GM12878 (cell line): ENCODE measurements at regions not wholly inside any gene's neighbourhood (a gene's known extent, or its start where the extent isn't known, plus 50 kb on each side); places are given as distances from the start of the nearest gene placed in this dataset.

ENCODE experiments used
- ATAC-seq: fragments of 200-7000 bp; cut with Tn5 transposase; 3 replicates; pipeline ENCODE4 v1.9.1; 2020; ENCODE audit warnings: mild to moderate bottlenecking, moderate library complexity
- BruUV-seq: library from RNA; stranded (reverse); fragments of 400-500 nt; replicated peaks from 2 replicates; lab custom pipeline; 2021; lab: Mats Ljungman, UMichigan
- CTCF ChIA-PET: fragments of 300-600 bp; sonication (Branson Sonifier 250); formaldehyde crosslinking; extraction: SDS; loops from one replicate; lab custom pipeline; 2021; ENCODE audit warnings: inconsistent platforms; lab: Yijun Ruan, JAX
- POLR2A ChIA-PET: fragments of 350-600 bp; formaldehyde crosslinking; extraction: SDS; loops from one replicate; lab custom pipeline; 2021; ENCODE audit warnings: inconsistent platforms; lab: Charles Lee
- RAD21 ChIA-PET: fragments of 300-600 bp; sonication (Branson Sonifier 250); formaldehyde crosslinking; loops from one replicate; lab custom pipeline; 2023; ENCODE audit warnings: antibody characterized with exemption; ENCODE audit not compliant: unreplicated experiment; lab: Charles Lee
- SMC1A ChIA-PET: fragments of 300-600 bp; sonication (Branson Sonifier 250); formaldehyde crosslinking; loops from one replicate; lab custom pipeline; 2023; ENCODE audit not compliant: unreplicated experiment, uncharacterized antibody; lab: Charles Lee
- DNase-seq: peaks from one replicate; pipeline ENCODE4 v3.0.0-alpha.2; 2011; ENCODE audit warnings: low read depth, low spot score
- FAIRE-seq: peaks from 3 replicates; lab custom pipeline; 2011; peaks lifted over from hg19 to GRCh38; lab: Jason Lieb, UNC
- H2AFZ ChIP-seq: 2 replicates; pipeline ENCODE4 v1.6.0; 2011; ENCODE audit warnings: low read depth, low read length, control low read depth; ENCODE audit not compliant: control insufficient read depth
- H3K27ac ChIP-seq: 2 replicates; pipeline ENCODE4 v1.5.1; 2011; ENCODE audit warnings: control low read depth; ENCODE audit not compliant: control insufficient read depth, insufficient read depth
- H3K27me3 ChIP-seq, 2 experiments: replicated peaks in 1 of 2; 2 replicates each; pipeline versions ENCODE4 v1.6.0 to v1.6.1; 2011; ENCODE audit warnings: low read length in 1 of 2; ENCODE audit not compliant: control insufficient read depth in 2 of 2, insufficient read depth in 2 of 2
- H3K36me3 ChIP-seq, 2 experiments: 2 replicates each; pipeline ENCODE4 v1.5.1; 2011; ENCODE audit warnings: low read length in 1 of 2; ENCODE audit not compliant: control insufficient read depth in 2 of 2, insufficient read depth in 2 of 2
- H3K4me1 ChIP-seq: 2 replicates; pipeline ENCODE4 v1.6.1; 2011; ENCODE audit warnings: mild to moderate bottlenecking, low read length, moderate library complexity, mixed read lengths; ENCODE audit not compliant: control insufficient read depth, insufficient read depth
- H3K4me2 ChIP-seq: 2 replicates; pipeline ENCODE4 v1.6.0; 2011; ENCODE audit warnings: control low read depth; ENCODE audit not compliant: control insufficient read depth, insufficient read depth
- H3K4me3 ChIP-seq: fragments of 200-600 bp; sonication (generic); 2 replicates; pipeline ENCODE4 v1.5.1; 2016
- H3K79me2 ChIP-seq: 2 replicates; pipeline ENCODE4 v1.6.0; 2011; ENCODE audit warnings: low read length; ENCODE audit not compliant: control insufficient read depth, insufficient read depth
- H3K9ac ChIP-seq: 2 replicates; pipeline ENCODE4 v1.8.0; 2011; ENCODE audit warnings: low read length, control low read depth, mixed read lengths; ENCODE audit not compliant: control insufficient read depth, insufficient read depth
- H3K9me3 ChIP-seq: replicated peaks from 3 replicates; pipeline ENCODE4 v1.5.1; 2011; ENCODE audit warnings: mild to moderate bottlenecking, low read length; ENCODE audit not compliant: control insufficient read depth, insufficient read depth
- H4K20me1 ChIP-seq: 2 replicates; pipeline ENCODE4 v1.6.0; 2011; ENCODE audit not compliant: control insufficient read depth, insufficient read depth
- BMI1 ChIP-seq: fragments of 450-650 bp; IDR thresholded peaks from 2 replicates; pipeline ENCODE4 v1.6.1; 2016; ENCODE audit warnings: mild to moderate bottlenecking, moderate library complexity, borderline replicate concordance
- CBFB ChIP-seq: IDR thresholded peaks from 2 replicates; pipeline ENCODE4 v1.6.1; 2016; ENCODE audit warnings: antibody characterized with exemption, low read depth
- CBX3 ChIP-seq: fragments of 200-600 bp; sonication (generic); IDR thresholded peaks from 2 replicates; pipeline ENCODE4 v1.6.1; 2016; ENCODE audit warnings: low read depth, borderline replicate concordance
- GABPA ChIP-seq: IDR thresholded peaks from 2 replicates; pipeline ENCODE4 v1.6.1; 2014; ENCODE audit warnings: antibody characterized with exemption, low read depth, mild to moderate bottlenecking, inconsistent platforms
- HCFC1 ChIP-seq: fragments of 150-350 bp; IDR thresholded peaks from 2 replicates; pipeline ENCODE4 v1.6.1; 2014; ENCODE audit warnings: low read length
- MAX ChIP-seq: IDR thresholded peaks from 2 replicates; pipeline ENCODE4 v1.6.1; 2012; ENCODE audit warnings: low read depth, low read length, improper control_type of control experiment
- NFXL1 ChIP-seq: fragments of 450-650 bp; IDR thresholded peaks from 2 replicates; pipeline ENCODE4 v1.6.1; 2017; ENCODE audit warnings: antibody characterized with exemption, mild to moderate bottlenecking, borderline replicate concordance
- PAX5 ChIP-seq: IDR thresholded peaks from 2 replicates; pipeline ENCODE4 v1.6.1; 2011; ENCODE audit warnings: low read depth, low read length, borderline replicate concordance
- SMAD5 ChIP-seq: IDR thresholded peaks from 2 replicates; pipeline ENCODE4 v1.6.1; 2016; ENCODE audit warnings: antibody characterized with exemption, low read depth
- SP1 ChIP-seq: IDR thresholded peaks from one replicate; pipeline ENCODE4 v1.6.1; 2011; ENCODE audit warnings: low read depth, low read length
- SPI1 ChIP-seq: IDR thresholded peaks from 2 replicates; pipeline ENCODE4 v1.6.1; 2011; ENCODE audit warnings: low read depth, mild to moderate bottlenecking, low read length, moderate library complexity, borderline replicate concordance; ENCODE audit not compliant: insufficient read depth
- TCF3 ChIP-seq: IDR thresholded peaks from 2 replicates; pipeline ENCODE4 v1.6.1; 2012; ENCODE audit warnings: low read depth, mild to moderate bottlenecking, low read length, borderline replicate concordance; ENCODE audit not compliant: insufficient read depth
- ZNF622 ChIP-seq: fragments of 450-650 bp; IDR thresholded peaks from 2 replicates; pipeline ENCODE4 v1.6.1; 2017; ENCODE audit warnings: mild to moderate bottlenecking, inconsistent platforms
- WGBS: methylation state at CpG from one replicate; pipeline ENCODE4 v1.1.6; 2016; ENCODE audit warnings: low lambda C conversion rate; ENCODE audit not compliant: insufficient replicate concordance, insufficient coverage; ENCODE audit errors: missing lambda C conversion rate; 5-methylcytosine and 5-hydroxymethylcytosine counted together
- in situ Hi-C: fragments of 300-500 bp; cut with MboI; formaldehyde crosslinking; loops from 9 replicates; pipeline ENCODE4 v1.14.3; 2018; ENCODE audit warnings: mixed read lengths
- intact Hi-C: fragments of 100-400 bp; cut with micrococcal nuclease; formaldehyde crosslinking; loops from one replicate; pipeline ENCODE4 v1.14.2; 2022; ENCODE audit not compliant: unreplicated experiment
- TF ChIP-seq, protein P1 (sequence below): IDR thresholded peaks from 2 replicates; pipeline ENCODE4 v1.6.1; 2011; ENCODE audit warnings: borderline replicate concordance, low read depth, mild to moderate bottlenecking, moderate library complexity, low read length; ENCODE audit not compliant: insufficient read depth, poor library complexity, severe bottlenecking

GRCh38 chr14:27049701-27050100 is 451.9 kb upstream of the NOVA1 start:
- Histone ChIP-seq H3K27ac (no peak overlapping the region), H3K4me2 (no peak overlapping the region), H3K9me3 (no peaks in the 10 kb centered on the region), H3K4me3 (no peak overlapping the region), H3K4me1 (no peaks in the 10 kb centered on the region)
- ChIA-PET CTCF (no interaction called here), RAD21 (no interaction called here)
- BruUV-seq, result no TSS peak
- in situ Hi-C loops, result no loop called here
- FAIRE-seq (no peak), DNase-seq (no peak)
- TF ChIP-seq GABPA (no peak), PAX5 (no peak), NFXL1 (no peak), MAX (no peak), HCFC1 (no peak), CBFB (no peak), TCF3 (no peak), CBX3 (no peak), SPI1 (no peak), BMI1 (no peak), ZNF622 (no peak), SMAD5 (no peak), SP1 (no peak)
- TF ChIP-seq, protein P1, sequence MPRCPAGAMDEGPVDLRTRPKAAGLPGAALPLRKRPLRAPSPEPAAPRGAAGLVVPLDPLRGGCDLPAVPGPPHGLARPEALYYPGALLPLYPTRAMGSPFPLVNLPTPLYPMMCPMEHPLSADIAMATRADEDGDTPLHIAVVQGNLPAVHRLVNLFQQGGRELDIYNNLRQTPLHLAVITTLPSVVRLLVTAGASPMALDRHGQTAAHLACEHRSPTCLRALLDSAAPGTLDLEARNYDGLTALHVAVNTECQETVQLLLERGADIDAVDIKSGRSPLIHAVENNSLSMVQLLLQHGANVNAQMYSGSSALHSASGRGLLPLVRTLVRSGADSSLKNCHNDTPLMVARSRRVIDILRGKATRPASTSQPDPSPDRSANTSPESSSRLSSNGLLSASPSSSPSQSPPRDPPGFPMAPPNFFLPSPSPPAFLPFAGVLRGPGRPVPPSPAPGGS, result no peak
- TF ChIP-seq, all 136 proteins: peak for 0
- no peak overlapping the region for H3K9ac ChIP-seq
- ChIA-PET SMC1A (no interaction called here), POLR2A (no interaction called here)
- ATAC-seq, result no peak
- H3K36me3 ChIP-seq, result no peaks in the 10 kb centered on the region
- H4K20me1 ChIP-seq, result no peaks in the 10 kb centered on the region
- no peaks in the 10 kb centered on the region for H3K27me3 ChIP-seq
- whole genome bisulfite sequencing, result 3% methylated on average over 3 of the region's 3 CpGs
- no peaks in the 10 kb centered on the region for H3K79me2 ChIP-seq
- intact Hi-C loops, result no loop called here
- H2AFZ ChIP-seq, result no peak overlapping the region
